Subcutaneous abdominal adipose tissue (tissue), 5 donors: ENCODE measurements at regions not wholly inside any gene's neighbourhood (a gene's known extent, or its start where the extent isn't known, plus 50 kb on each side); places are given as distances from the start of the nearest gene placed in this dataset.

ENCODE experiments used
- H3K27ac ChIP-seq: one replicate; pipeline ENCODE4 v1.7.0; 2013; ENCODE audit warnings: low read depth, mild to moderate bottlenecking, inconsistent platforms, low read length, moderate library complexity
- H3K27me3 ChIP-seq, 5 donors: one replicate each; pipeline ENCODE4 v1.7.0; 2013; ENCODE audit warnings: low read length in 5 of 5, inconsistent platforms in 1 of 5; ENCODE audit not compliant: control insufficient read depth in 5 of 5, insufficient read depth in 4 of 5
- H3K36me3 ChIP-seq, 5 donors: one replicate each; pipeline ENCODE4 v1.7.0; 2013; ENCODE audit warnings: low read length in 5 of 5; ENCODE audit not compliant: control insufficient read depth in 5 of 5, insufficient read depth in 5 of 5
- H3K4me1 ChIP-seq, 5 donors: one replicate each; pipeline ENCODE4 v1.7.0; 2013; ENCODE audit warnings: low read length in 5 of 5, mild to moderate bottlenecking in 3 of 5, moderate library complexity in 1 of 5; ENCODE audit not compliant: control insufficient read depth in 5 of 5, insufficient read depth in 5 of 5
- H3K4me3 ChIP-seq, 5 donors: one replicate each; pipeline ENCODE4 v1.7.0; 2013; ENCODE audit warnings: low read length in 5 of 5, low read depth in 1 of 5
- H3K9ac ChIP-seq, 5 donors: one replicate each; pipeline ENCODE4 v1.7.0; 2013; ENCODE audit warnings: low read length in 5 of 5, mild to moderate bottlenecking in 4 of 5, moderate library complexity in 3 of 5
- H3K9me3 ChIP-seq, 5 donors: one replicate each; pipeline ENCODE4 v1.7.0; 2013; ENCODE audit warnings: low read length in 5 of 5; ENCODE audit not compliant: control insufficient read depth in 5 of 5
- donor health status: healthy.
- donor health status: healthy.
- donor health status: healthy.
- donor health status: healthy.
- donor health status: healthy.

- H3K9ac ChIP-seq, result no peak overlapping the region
- H3K9me3 ChIP-seq, result no peaks in the 10 kb centered on the region
- H3K4me3 ChIP-seq, result peak overlapping the region in 1 of 5 donors; percentile 30
- H3K27ac ChIP-seq, result no peak overlapping the region
- peaks cover 5 to 18% (median 10%) of the 10 kb centered on the region in 5 donors for H3K27me3 ChIP-seq
- H3K36me3 ChIP-seq, result no peaks in the 10 kb centered on the region
- peaks cover 0 to 14% (median 9%) of the 10 kb centered on the region in 5 donors for H3K4me1 ChIP-seq
Measured at GRCh38 chr2:58429014-58429875, 188.1 kb upstream of the FANCL start.

DNA sequence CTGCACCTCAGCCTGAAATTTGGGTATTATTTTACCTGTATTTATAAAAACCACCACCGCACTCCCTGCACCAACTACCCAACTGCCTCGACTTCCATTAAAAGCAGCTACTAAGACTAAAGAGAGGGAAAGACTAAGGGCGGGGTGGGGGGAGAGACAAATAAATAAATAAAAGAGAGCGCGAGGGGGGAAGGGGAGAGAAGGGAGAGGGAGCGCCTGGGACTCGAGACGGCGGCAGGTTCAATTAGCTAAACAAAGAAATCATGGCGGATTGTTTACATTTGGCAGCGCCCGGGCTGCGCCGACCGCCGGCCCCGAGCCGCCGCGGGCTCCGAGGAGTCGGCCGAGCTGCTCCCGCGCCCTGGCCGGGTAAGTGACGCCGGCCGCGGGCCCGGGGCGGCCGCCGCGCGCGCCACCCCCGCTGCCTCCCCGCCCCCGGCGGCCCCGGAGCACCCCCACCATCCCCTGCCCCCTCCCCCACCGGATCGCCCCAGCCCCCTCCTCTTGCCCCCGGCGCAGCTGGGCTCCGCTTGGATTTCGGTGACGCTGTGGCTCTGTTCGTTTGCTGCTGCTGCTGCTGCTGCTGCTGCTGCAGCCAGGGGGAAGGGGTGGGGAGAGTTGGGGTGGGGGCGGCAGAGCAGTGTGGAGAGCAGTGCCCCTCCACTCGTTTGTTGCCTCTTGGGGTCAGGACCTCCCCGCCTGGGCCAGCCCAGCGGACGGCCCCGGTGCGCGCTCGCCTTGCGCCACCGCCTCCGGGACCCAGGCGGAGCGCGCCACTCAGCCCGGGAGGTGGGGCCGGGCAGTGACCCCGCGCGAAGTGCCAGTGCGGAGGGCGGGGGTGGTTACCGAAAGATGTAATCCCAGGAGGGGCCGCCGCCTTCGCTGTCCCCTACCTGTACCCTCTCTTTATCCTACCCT lies 187.2 kb upstream of the FANCL start:
- H3K27ac ChIP-seq, result no peak overlapping the region
- peaks cover 5 to 18% (median 10%) of the 10 kb centered on the region in 5 donors for H3K27me3 ChIP-seq
- no peak overlapping the region for H3K9ac ChIP-seq

GRCh38 chr2:58427572-58428095 lies 186.5 kb upstream of the FANCL start:
- peak overlapping the region; percentile 22 to 53 (median 49) for H3K4me3 ChIP-seq
- peaks cover 5 to 18% (median 10%) of the 10 kb centered on the region in 5 donors for H3K27me3 ChIP-seq
- H3K4me1 ChIP-seq, result peaks cover 0 to 14% (median 9%) of the 10 kb centered on the region in 5 donors
- H3K36me3 ChIP-seq, result no peaks in the 10 kb centered on the region
- H3K27ac ChIP-seq, result no peak overlapping the region
- H3K9ac ChIP-seq, result no peak overlapping the region
- no peaks in the 10 kb centered on the region for H3K9me3 ChIP-seq

More for the DNA sequence above, 187.2 kb upstream of the FANCL start:
- Histone ChIP-seq H3K36me3 (no peaks in the 10 kb centered on the region), H3K4me3 (peak overlapping the region; percentile 22 to 53 (median 49)), H3K4me1 (peaks cover 0 to 14% (median 9%) of the 10 kb centered on the region in 5 donors), H3K9me3 (no peaks in the 10 kb centered on the region)

- Histone ChIP-seq H3K4me3 (no peak overlapping the region), H3K27me3 (peaks cover 5 to 18% (median 10%) of the 10 kb centered on the region in 5 donors), H3K9me3 (no peaks in the 10 kb centered on the region)
Measured at GRCh38 chr2:58425368-58425767, 184.2 kb upstream of the FANCL start.

GRCh38 chr2:58419983-58420382 lies 178.9 kb upstream of the FANCL start:
- H3K9ac ChIP-seq, result no peak overlapping the region
- no peak overlapping the region for H3K27ac ChIP-seq
- H3K9me3 ChIP-seq, result no peaks in the 10 kb centered on the region
- H3K27me3 ChIP-seq, result no peaks in the 10 kb centered on the region
- H3K4me3 ChIP-seq, result no peak overlapping the region
- H3K4me1 ChIP-seq, result no peaks in the 10 kb centered on the region
- H3K36me3 ChIP-seq, result no peaks in the 10 kb centered on the region

More at GRCh38 chr2:58425368-58425767, 184.2 kb upstream of the FANCL start:
- no peaks in the 10 kb centered on the region for H3K36me3 ChIP-seq
- H3K4me1 ChIP-seq, result peaks cover 0 to 14% (median 9%) of the 10 kb centered on the region in 5 donors
- H3K9ac ChIP-seq, result no peak overlapping the region
- H3K27ac ChIP-seq, result no peak overlapping the region

DNA sequence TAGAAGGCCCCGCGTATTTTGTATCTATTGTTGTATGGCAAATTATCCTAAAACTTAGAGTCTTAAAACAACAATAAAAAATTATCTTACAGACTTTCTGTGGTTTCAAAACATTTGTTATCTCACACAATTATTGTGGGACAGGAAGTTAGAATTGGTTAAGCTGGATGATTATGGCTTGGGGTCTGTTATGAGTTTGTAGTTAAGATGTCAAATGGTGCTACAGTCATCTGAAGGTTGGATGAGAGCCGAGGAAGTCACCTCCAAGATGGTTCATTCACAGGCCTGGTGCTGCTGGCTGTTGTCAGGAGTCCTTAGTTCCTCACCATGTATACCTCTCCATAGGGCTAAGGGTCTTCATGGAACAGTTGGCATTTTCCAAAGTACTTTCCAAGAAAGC lies 175.6 kb upstream of the FANCL start:
- Histone ChIP-seq H3K4me1 (no peaks in the 10 kb centered on the region), H3K4me3 (no peak overlapping the region), H3K36me3 (no peaks in the 10 kb centered on the region), H3K9me3 (no peaks in the 10 kb centered on the region), H3K27me3 (no peaks in the 10 kb centered on the region), H3K9ac (no peak overlapping the region), H3K27ac (no peak overlapping the region)

GRCh38 chr2:58414506-58414905 lies 173.4 kb upstream of the FANCL start:
- Histone ChIP-seq H3K4me3 (no peak overlapping the region), H3K36me3 (no peaks in the 10 kb centered on the region), H3K9me3 (no peaks in the 10 kb centered on the region), H3K27ac (no peak overlapping the region), H3K4me1 (no peaks in the 10 kb centered on the region), H3K27me3 (no peaks in the 10 kb centered on the region), H3K9ac (no peak overlapping the region)

DNA sequence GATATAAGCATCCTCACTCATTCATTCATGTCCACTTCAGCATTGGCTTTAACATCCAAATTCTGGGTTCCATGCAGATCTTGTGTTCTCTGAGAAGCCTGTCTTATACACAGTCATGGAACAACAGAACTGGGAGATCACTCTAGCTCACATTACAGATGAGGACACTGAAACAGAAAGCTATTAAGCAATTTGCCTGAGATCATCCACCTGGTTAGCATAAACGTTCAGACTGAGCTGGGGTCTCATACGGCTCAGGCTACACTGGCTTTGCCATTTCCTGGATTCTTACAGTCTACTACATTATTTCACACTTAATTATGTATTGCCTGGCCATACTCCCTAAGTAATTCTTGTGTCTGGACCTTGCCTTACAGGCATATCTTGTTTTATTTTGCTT lies 169.4 kb upstream of the FANCL start:
- no peaks in the 10 kb centered on the region for H3K27me3 ChIP-seq
- no peak overlapping the region for H3K4me3 ChIP-seq
- H3K9ac ChIP-seq, result no peak overlapping the region
- no peaks in the 10 kb centered on the region for H3K9me3 ChIP-seq
- H3K27ac ChIP-seq, result no peak overlapping the region
- H3K36me3 ChIP-seq, result no peaks in the 10 kb centered on the region
- H3K4me1 ChIP-seq, result no peaks in the 10 kb centered on the region

DNA sequence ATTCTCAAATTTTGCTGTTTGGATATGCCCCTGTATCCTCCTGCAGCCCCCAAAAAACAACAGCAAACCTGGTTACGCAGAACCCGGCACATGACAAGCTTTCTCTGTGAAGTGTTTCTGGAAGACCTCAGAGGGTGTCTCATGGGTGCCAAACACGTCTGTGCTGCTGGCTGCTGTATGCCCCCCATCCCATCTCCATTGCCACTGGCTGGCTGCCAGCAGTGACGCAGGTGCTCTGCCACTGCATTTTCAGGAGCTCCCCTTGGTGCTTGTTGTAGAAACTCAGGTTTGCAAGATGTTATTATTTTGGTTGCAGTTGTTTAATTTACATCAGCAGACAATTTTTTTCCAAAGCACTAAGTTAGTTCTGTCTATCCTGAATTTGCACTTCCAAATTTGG lies 166.4 kb upstream of the FANCL start:
- Histone ChIP-seq H3K27ac (no peak overlapping the region), H3K4me1 (no peaks in the 10 kb centered on the region), H3K27me3 (no peaks in the 10 kb centered on the region), H3K9me3 (no peaks in the 10 kb centered on the region), H3K9ac (no peak overlapping the region), H3K4me3 (no peak overlapping the region), H3K36me3 (no peaks in the 10 kb centered on the region)
